Lower leg skin (tissue), 4 donors: ENCODE measurements at regions not wholly inside any gene's neighbourhood (a gene's known extent, or its start where the extent isn't known, plus 50 kb on each side); places are given as distances from the start of the nearest gene placed in this dataset.
A peak's percentile ranks its signal among the peaks of the same experiment; 100 is the strongest.

Experiments used
- DNase-seq, 2 donors: peaks; one replicate each; pipeline ENCODE4 v3.0.0-alpha.2; 2019; ENCODE audit warnings: low spot score in 2 of 2
- H3K4me3 ChIP-seq: fragments of 200-600 bp; sonication (generic); 2 replicates; pipeline ENCODE4 v1.5.1; 2017; ENCODE audit warnings: mild to moderate bottlenecking, low read depth; ENCODE audit not compliant: poor library complexity, severe bottlenecking
- CTCF ChIP-seq, 3 donors: fragments of 450-650 bp; IDR thresholded peaks; one replicate each; pipeline ENCODE4 v1.5.1; 2016; ENCODE audit warnings: antibody characterized with exemption in 3 of 3, mild to moderate bottlenecking in 3 of 3, moderate library complexity in 2 of 3
- POLR2A ChIP-seq, 2 donors: fragments of 450-650 bp; IDR thresholded peaks; one replicate each; pipeline ENCODE4 v1.6.1; 2016 to 2017; ENCODE audit warnings: antibody characterized with exemption in 2 of 2, mild to moderate bottlenecking in 1 of 2, moderate library complexity in 1 of 2
- WGBS, 2 donors: methylation state at CpG; one replicate each; pipeline ENCODE4 v1.1.5; 2018; 5-methylcytosine and 5-hydroxymethylcytosine counted together
- intact Hi-C: fragments of 100-400 bp; cut with DNase I; formaldehyde crosslinking; loops from one replicate; pipeline ENCODE4 v1.15.0; 2023; ENCODE audit warnings: low total_unique reads

- intact Hi-C loops = no loop called here
- DNase-seq = no peak
- TF ChIP-seq POLR2A (IDR thresholded peaks at IDR 0.05) = no peak
- TF ChIP-seq CTCF (IDR thresholded peaks at IDR 0.05) = no peak
- 36% methylated on average over 2 of the region's 2 CpGs for WGBS, 2 donors
- no peak overlapping the region for H3K4me3 ChIP-seq
These were observed 440.2 kb downstream of the FUT8 start for GRCh38 chr14:65852689-65853088.

GRCh38 chr14:65853407-65853955, 441.0 kb downstream of the FUT8 start:
- WGBS, 2 donors = 81 to 83% methylated on average over 7 of the region's 7 CpGs
- intact Hi-C loops = no loop called here
- DNase-seq = peak in 1 of 2 donors; percentile 13
- TF ChIP-seq CTCF (IDR thresholded peaks at IDR 0.05) (no peak), POLR2A (IDR thresholded peaks at IDR 0.05) (no peak)
- no peak overlapping the region for H3K4me3 ChIP-seq

- TF ChIP-seq CTCF (IDR thresholded peaks at IDR 0.05) = no peak
- TF ChIP-seq POLR2A (IDR thresholded peaks at IDR 0.05) = no peak
- 67 to 68% methylated on average over 6 of the region's 6 CpGs for WGBS, 2 donors
- H3K4me3 ChIP-seq = no peak overlapping the region
- no peak for DNase-seq
- intact Hi-C loops = no loop called here
These were observed 441.7 kb downstream of the FUT8 start for GRCh38 chr14:65854215-65854614.

- no peak for TF ChIP-seq POLR2A (IDR thresholded peaks at IDR 0.05)
- no peak for TF ChIP-seq CTCF (IDR thresholded peaks at IDR 0.05)
- 45 to 57% methylated on average over 5 of the region's 5 CpGs for WGBS, 2 donors
- intact Hi-C loops = no loop called here
- DNase-seq = peak in 1 of 2 donors; percentile 60
- H3K4me3 ChIP-seq = no peak overlapping the region
These were observed 448.6 kb downstream of the FUT8 start for GRCh38 chr14:65860956-65861611.

GRCh38 chr14:65864549-65864948, 452.0 kb downstream of the FUT8 start:
- 34 to 42% methylated on average over 4 of the region's 4 CpGs for WGBS, 2 donors
- no peak for DNase-seq
- intact Hi-C loops = no loop called here
- no peak for TF ChIP-seq POLR2A (IDR thresholded peaks at IDR 0.05)
- no peak for TF ChIP-seq CTCF (IDR thresholded peaks at IDR 0.05)
- no peak overlapping the region for H3K4me3 ChIP-seq

GRCh38 chr14:65864984-65865383, 452.5 kb downstream of the FUT8 start:
- WGBS, 2 donors = 33 to 49% methylated on average over 3 of the region's 3 CpGs
- intact Hi-C loops = no loop called here
- no peak for DNase-seq
- TF ChIP-seq CTCF (IDR thresholded peaks at IDR 0.05) (no peak), POLR2A (IDR thresholded peaks at IDR 0.05) (no peak)
- no peak overlapping the region for H3K4me3 ChIP-seq
